HepG2 (cell line): ENCODE measurements at regions not wholly inside any gene's neighbourhood (a gene's known extent, or its start where the extent isn't known, plus 50 kb on each side); places are given as distances from the start of the nearest gene placed in this dataset.

Experiments used
- ATAC-seq: fragments of 200-7000 bp; cut with Tn5 transposase; 3 replicates; pipeline ENCODE4 v1.9.1; 2020; ENCODE audit warnings: mild to moderate bottlenecking, moderate library complexity
- BruUV-seq: library from RNA; stranded (reverse); fragments of 400-500 nt; replicated peaks from 2 replicates; lab custom pipeline; 2021; lab: Mats Ljungman, UMichigan
- CTCF ChIA-PET: fragments of 300-600 bp; formaldehyde crosslinking; extraction: SDS; loops from one replicate; lab custom pipeline; 2021; ENCODE audit warnings: low total read pairs, inconsistent platforms, low intra/inter-chr PET ratio; lab: Yijun Ruan, JAX
- POLR2A ChIA-PET: fragments of 350-600 bp; sonication (Branson Sonifier 250); formaldehyde crosslinking; loops from one replicate; lab custom pipeline; 2020; ENCODE audit warnings: antibody characterized with exemption, inconsistent platforms; lab: Yijun Ruan, JAX
- DNase-seq: peaks from one replicate; pipeline ENCODE4 v3.0.0-alpha.2; 2015; ENCODE audit warnings: low spot score
- FAIRE-seq: peaks from 3 replicates; lab custom pipeline; 2011; peaks lifted over from hg19 to GRCh38; lab: Jason Lieb, UNC
- H2AFZ ChIP-seq: one replicate; pipeline ENCODE4 v1.6.1; 2011; ENCODE audit warnings: low read length, inconsistent platforms
- H3K27ac ChIP-seq: fragments of 300-600 bp; 3 replicates; pipeline ENCODE4 v1.8.0; 2011; ENCODE audit warnings: mixed run types, mild to moderate bottlenecking, mixed read lengths, low read length, inconsistent platforms; ENCODE audit not compliant: insufficient read depth; ENCODE audit errors: extremely low read length
- H3K27me3 ChIP-seq, 2 experiments: fragments of 200-600 bp in 1 of 2; 2 replicates in 1 of 2; 3 replicates in 1 of 2; pipeline versions ENCODE4 v1.6.0 to v1.8.0; 2011; ENCODE audit warnings: low read length in 2 of 2, mild to moderate bottlenecking in 2 of 2, moderate library complexity in 2 of 2, inconsistent platforms in 1 of 2; ENCODE audit not compliant: insufficient read depth in 2 of 2, control insufficient read depth in 1 of 2
- H3K36me3 ChIP-seq, 2 experiments: fragments of 200-600 bp in 1 of 2; replicated peaks in 1 of 2; 2 replicates in 1 of 2; 3 replicates in 1 of 2; pipeline versions ENCODE4 v1.5.1 to v1.8.0; 2011; ENCODE audit warnings: low read length in 2 of 2, inconsistent platforms in 1 of 2; ENCODE audit not compliant: insufficient read depth in 2 of 2, control insufficient read depth in 1 of 2
- H3K4me1 ChIP-seq: 2 replicates; pipeline ENCODE4 v1.5.1; 2012; ENCODE audit warnings: low read length, inconsistent platforms; ENCODE audit not compliant: insufficient read depth
- H3K4me2 ChIP-seq: 2 replicates; pipeline ENCODE4 v1.6.0; 2011; ENCODE audit warnings: low read depth, low read length, inconsistent platforms
- H3K4me3 ChIP-seq, 3 experiments: fragments of 200-600 bp in 1 of 3; sonication (generic), shearing (Covaris generic) in 1 of 3; replicated peaks in 1 of 3; 2 replicates each; pipeline ENCODE4 v1.5.1; 2011 to 2016; ENCODE audit warnings: low read length in 3 of 3, inconsistent platforms in 2 of 3, low read depth in 2 of 3, mild to moderate bottlenecking in 2 of 3, control low read depth in 1 of 3, mixed read lengths in 1 of 3; ENCODE audit not compliant: insufficient read depth in 1 of 3
- H3K79me2 ChIP-seq: one replicate; pipeline ENCODE4 v1.6.1; 2011; ENCODE audit warnings: low read length, inconsistent platforms; ENCODE audit not compliant: insufficient read depth
- H3K9ac ChIP-seq: 2 replicates; pipeline ENCODE4 v1.6.0; 2011; ENCODE audit warnings: mild to moderate bottlenecking, low read depth, low read length, inconsistent platforms; ENCODE audit not compliant: insufficient read depth
- H3K9me3 ChIP-seq: 2 replicates; pipeline ENCODE4 v1.5.1; 2012; ENCODE audit warnings: mild to moderate bottlenecking, low read length
- H4K20me1 ChIP-seq: 2 replicates; pipeline ENCODE4 v1.6.0; 2011; ENCODE audit warnings: inconsistent platforms, mild to moderate bottlenecking, low read length, moderate library complexity; ENCODE audit not compliant: insufficient read depth
- MAFF ChIP-seq: IDR thresholded peaks from 2 replicates; pipeline ENCODE4 v1.6.1; 2011; ENCODE audit warnings: low read depth, low read length, improper control_type of control experiment
- MAFK ChIP-seq, 2 experiments: IDR thresholded peaks in 1 of 2; conservative IDR thresholded peaks in 1 of 2; 2 replicates each; pipeline ENCODE4 v1.6.1; 2011; ENCODE audit warnings: improper control_type of control experiment in 2 of 2, low read length in 2 of 2
- NFE2L1 ChIP-seq: sonication (generic); formaldehyde crosslinking; IDR thresholded peaks from 2 replicates; pipeline ENCODE4 v1.4.0; 2020; ENCODE audit warnings: missing genetic modification reagents, mild to moderate bottlenecking, borderline replicate concordance
- ZNF329 ChIP-seq: sonication (generic); formaldehyde crosslinking; IDR thresholded peaks from 2 replicates; pipeline ENCODE4 v1.9.0; 2021; ENCODE audit warnings: low read depth, mild to moderate bottlenecking, missing genetic modification reagents
- ZNF331 ChIP-seq: sonication (generic); formaldehyde crosslinking; IDR thresholded peaks from 2 replicates; pipeline ENCODE4 v1.4.0; 2020; ENCODE audit warnings: missing genetic modification reagents
- WGBS: methylation state at CpG from one replicate; pipeline ENCODE4 v1.1.6; 2017; ENCODE audit warnings: low lambda C conversion rate; 5-methylcytosine and 5-hydroxymethylcytosine counted together
- in situ Hi-C: cut with HindIII; loops from 2 replicates; pipeline ENCODE4 v1.10.0; 2017; ENCODE audit warnings: low pct_unique_long_range_greater_than_20kb; ENCODE audit not compliant: extremely low pct_ligation_motif_present
- intact Hi-C: fragments of 100-400 bp; cut with micrococcal nuclease; formaldehyde crosslinking; loops from one replicate; pipeline ENCODE4 v1.10.0; 2022; ENCODE audit not compliant: unreplicated experiment
- TF ChIP-seq, protein P1 (sequence below): sonication (generic); formaldehyde crosslinking; IDR thresholded peaks from 2 replicates; pipeline ENCODE4 v1.8.0; 2022; ENCODE audit warnings: mild to moderate bottlenecking, missing genetic modification reagents, moderate library complexity
- TF ChIP-seq, protein P2 (sequence below): sonication (generic); formaldehyde crosslinking; IDR thresholded peaks from 2 replicates; pipeline ENCODE4 v1.4.0; 2020; ENCODE audit warnings: missing genetic modification reagents

DNA sequence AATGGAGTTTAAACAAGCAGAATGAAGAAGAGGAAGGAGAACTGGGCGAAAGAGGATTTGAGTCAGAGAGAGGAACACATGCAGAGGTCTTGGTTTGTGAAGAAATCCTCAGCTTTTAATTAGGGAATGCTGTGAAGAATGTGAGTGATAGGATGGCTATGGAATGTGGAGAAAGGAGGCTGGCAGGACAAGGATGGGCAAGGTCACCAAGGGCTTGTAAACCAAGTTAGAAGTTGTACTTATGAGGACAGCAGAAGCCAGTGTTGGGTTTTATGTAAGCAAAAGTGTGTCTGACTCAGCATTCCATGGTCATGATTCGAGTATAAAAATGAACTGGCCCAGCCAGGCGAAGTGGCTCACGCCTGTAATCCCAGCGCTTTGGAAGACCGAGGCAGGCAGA, 60.0 kb upstream of the IL12A start:
- POLR2A ChIA-PET, result interaction anchor here (0.8 to 1.2 kb wide), 4 partner anchors 9 to 60 kb away, joined by 3 to 6 read pairs (median 4); partner anchors contain the start of gene IL12A
- H3K27me3 ChIP-seq, result no peaks in the 10 kb centered on the region

More for the DNA sequence above, 60.0 kb upstream of the IL12A start:
- in situ Hi-C loops, result loop anchor here (5.0 kb wide), 1 partner anchor 74 kb away; no protein-coding TSS in a partner anchor
- Histone ChIP-seq H3K79me2 (no peaks in the 10 kb centered on the region), H4K20me1 (no peaks in the 10 kb centered on the region), H3K4me2 (no peak overlapping the region), H3K36me3 (no peaks in the 10 kb centered on the region), H3K9me3 (peaks cover 8% of the 10 kb centered on the region; the same call in 1 of the 2 replicates), H3K9ac (no peak overlapping the region), H3K4me3 (no peak overlapping the region), H2AFZ (no peak overlapping the region), H3K4me1 (peaks cover 18% of the 10 kb centered on the region), H3K27ac (no peak overlapping the region)
- WGBS, result 88% methylated on average over 6 of the region's 6 CpGs
- intact Hi-C loops, result loop anchor here (1.0 to 5.0 kb wide), 2 partner anchors 59 to 78 kb away; partner anchors contain the start of gene IL12A
- TF ChIP-seq, protein P1, sequence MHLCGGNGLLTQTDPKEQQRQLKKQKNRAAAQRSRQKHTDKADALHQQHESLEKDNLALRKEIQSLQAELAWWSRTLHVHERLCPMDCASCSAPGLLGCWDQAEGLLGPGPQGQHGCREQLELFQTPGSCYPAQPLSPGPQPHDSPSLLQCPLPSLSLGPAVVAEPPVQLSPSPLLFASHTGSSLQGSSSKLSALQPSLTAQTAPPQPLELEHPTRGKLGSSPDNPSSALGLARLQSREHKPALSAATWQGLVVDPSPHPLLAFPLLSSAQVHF, result no peak
- no peak for TF ChIP-seq ZNF329 (CRISPR knock-in tag)
- TF ChIP-seq ZNF331, result no peak
- peak; percentile 48; the same call in 1 of the 2 replicates for TF ChIP-seq MAFF
- TF ChIP-seq MAFK (conservative IDR thresholded peaks at IDR 0.05 in 1 of 2, IDR thresholded peaks at IDR 0.05 in 1 of 2; ENCODE audit: low read length in 2 of 2), result peak in 1 of 2 experiments; percentile 73; a peak in 3 of 4 replicates
- TF ChIP-seq, protein P2, sequence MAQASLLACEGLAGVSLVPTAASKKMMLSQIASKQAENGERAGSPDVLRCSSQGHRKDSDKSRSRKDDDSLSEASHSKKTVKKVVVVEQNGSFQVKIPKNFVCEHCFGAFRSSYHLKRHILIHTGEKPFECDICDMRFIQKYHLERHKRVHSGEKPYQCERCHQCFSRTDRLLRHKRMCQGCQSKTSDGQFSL, result no peak
- no peak for TF ChIP-seq NFE2L1 (CRISPR knock-in tag)
- BruUV-seq, result no TSS peak
- ATAC-seq (no peak), FAIRE-seq (no peak), DNase-seq (no peak)
- CTCF ChIA-PET, result interaction anchor here (1.5 to 1.7 kb wide), 2 partner anchors 74 to 78 kb away, joined by 10 to 16 read pairs; no protein-coding TSS in a partner anchor
